ENCODE measurements at regions not wholly inside any gene's neighbourhood (a gene's known extent, or its start where the extent isn't known, plus 50 kb on each side); places are given as distances from the start of the nearest gene placed in this dataset.

DNA sequence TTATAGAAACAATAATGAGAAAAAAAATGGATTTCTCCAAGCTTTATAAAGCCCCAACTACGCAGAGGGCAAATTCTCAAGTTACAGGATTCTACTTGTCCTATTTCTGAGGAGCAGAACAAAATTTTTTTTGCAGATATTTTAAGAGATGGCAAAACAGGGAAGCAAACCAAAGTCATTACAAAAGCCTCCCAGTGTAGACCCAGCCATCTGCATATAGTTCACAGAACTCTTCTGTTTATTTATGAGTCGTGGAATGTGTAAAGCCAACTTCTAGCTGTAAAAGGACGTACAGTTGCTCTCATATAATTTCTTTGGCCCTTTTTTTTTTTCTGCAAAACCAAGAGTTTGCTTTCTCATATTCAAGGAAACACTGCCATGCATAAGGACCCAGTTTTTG is 120.4 kb downstream of the PCDH7 start:
- TF ChIP-seq CTCF (conservative IDR thresholded peaks at IDR 0.05; ENCODE audit: low read depth, low read length) (no peak), EZH2 (IDR thresholded peaks at IDR 0.05; ENCODE audit: borderline replicate concordance, low read depth, low read length, poor library complexity, severe bottlenecking) (no peak)
